ENCODE measurements at regions not wholly inside any gene's neighbourhood (a gene's known extent, or its start where the extent isn't known, plus 50 kb on each side); places are given as distances from the start of the nearest gene placed in this dataset.

GRCh38 chr7:106591146-106591545 lies 69.8 kb downstream of the CCDC71L start:
- TF ChIP-seq CTCF (IDR thresholded peaks at IDR 0.05) (no peak), EP300 (IDR thresholded peaks at IDR 0.05) (no peak), POLR2AphosphoS5 (IDR thresholded peaks at IDR 0.05) (no peak), POLR2A (IDR thresholded peaks at IDR 0.05) (no peak)

Measured in sigmoid colon (tissue), 4 donors.